GM21423 (cell line): ENCODE measurements at regions not wholly inside any gene's neighbourhood (a gene's known extent, or its start where the extent isn't known, plus 50 kb on each side); places are given as distances from the start of the nearest gene placed in this dataset.

Experiments used
- ATAC-seq: cut with Tn5 transposase; IDR thresholded peaks from one replicate; pipeline ENCODE4 v1.9.1; 2021; ENCODE audit warnings: mild to moderate bottlenecking, moderate library complexity; ENCODE audit not compliant: unreplicated experiment

DNA sequence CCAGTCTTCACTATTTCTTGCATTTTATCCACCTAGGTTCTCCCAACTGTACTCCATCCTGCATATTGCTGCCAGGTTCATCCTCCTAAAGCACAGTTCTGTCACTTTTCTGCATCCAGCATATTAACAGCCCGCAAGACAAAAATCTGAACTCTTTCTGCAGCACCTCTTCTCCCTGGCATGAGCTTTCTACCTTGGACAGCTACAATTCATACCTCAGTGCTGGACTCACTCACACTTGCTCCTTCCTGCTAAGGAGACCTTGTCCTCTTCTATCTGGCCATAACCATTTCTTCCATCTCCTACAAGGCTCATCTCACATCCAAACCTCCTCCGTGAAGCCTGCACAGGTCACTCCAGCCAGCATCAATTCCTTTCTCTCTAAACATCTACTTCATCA is 170.1 kb upstream of the GRIP1 start:
- no peak for ATAC-seq

DNA sequence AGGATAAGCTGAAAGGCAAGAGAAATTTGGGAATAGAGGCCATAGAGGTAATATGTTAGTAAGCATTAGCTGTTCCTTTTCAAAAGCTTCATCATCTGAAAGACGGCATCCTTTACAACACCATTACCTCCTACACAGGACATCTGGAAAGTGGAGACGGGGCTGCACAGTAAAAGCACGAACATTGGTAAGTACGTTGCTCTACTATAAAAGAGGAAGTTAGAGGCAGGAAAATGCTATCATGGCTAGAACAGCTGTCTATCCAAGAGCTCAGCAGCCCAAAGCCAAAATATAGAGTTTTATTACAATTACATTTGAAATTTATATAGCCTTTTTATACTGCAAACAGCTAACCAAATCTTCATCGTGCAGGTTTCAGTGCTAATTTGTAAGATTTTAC is 172.3 kb upstream of the GRIP1 start:
- no peak for ATAC-seq

GRCh38 chr12:66852091-66852490 is 173.2 kb upstream of the GRIP1 start:
- no peak for ATAC-seq

GRCh38 chr12:66852765-66853164 is 173.9 kb upstream of the GRIP1 start:
- ATAC-seq: no peak

GRCh38 chr12:66859751-66860440 is 181.0 kb upstream of the GRIP1 start:
- ATAC-seq: no peak

- ATAC-seq: peak; percentile 81
These were observed 182.2 kb upstream of the GRIP1 start for GRCh38 chr12:66860752-66861750.

- no peak for ATAC-seq
These were observed 183.6 kb upstream of the GRIP1 start for GRCh38 chr12:66862356-66862985.

GRCh38 chr12:66863276-66863675 is 184.4 kb upstream of the GRIP1 start:
- ATAC-seq: no peak

GRCh38 chr12:66877925-66878324 is 199.0 kb upstream of the GRIP1 start:
- ATAC-seq: no peak

DNA sequence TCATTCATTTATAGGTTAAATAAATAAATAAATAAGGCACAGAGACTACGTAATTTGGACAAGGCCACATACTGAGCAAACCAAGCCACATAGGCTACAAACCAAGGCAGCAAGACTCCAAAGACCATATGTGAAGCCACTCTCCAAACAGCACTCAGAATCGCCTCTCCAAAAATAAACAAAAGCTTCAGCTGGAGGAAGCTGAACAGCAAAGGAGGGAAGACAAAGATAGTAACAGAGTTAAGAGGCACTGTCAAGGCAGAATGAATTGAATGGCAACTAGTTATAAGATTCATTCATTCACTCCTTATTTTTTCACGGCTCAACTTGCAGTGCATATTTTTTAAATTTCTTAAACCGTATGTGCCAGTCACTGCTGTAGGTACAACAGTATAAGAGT is 200.5 kb upstream of the GRIP1 start:
- ATAC-seq: no peak

DNA sequence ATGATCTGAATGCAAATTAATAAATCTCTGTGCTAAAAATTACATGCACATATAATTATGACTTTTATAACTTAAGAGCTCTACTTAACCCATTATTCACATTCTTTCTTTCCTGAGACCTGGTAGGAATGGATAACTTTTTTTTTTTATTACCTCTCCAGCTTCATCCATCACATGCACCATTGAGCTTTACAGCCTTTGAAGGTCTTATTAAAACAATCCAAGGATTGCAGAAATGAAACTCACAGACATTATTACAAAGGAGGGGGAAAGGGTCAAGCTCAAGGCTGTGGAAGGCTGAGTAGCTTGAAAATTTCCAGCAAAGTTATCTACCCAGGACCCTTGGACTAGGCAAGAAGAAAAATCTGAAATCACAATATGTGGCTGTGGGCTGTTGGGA is 202.5 kb upstream of the GRIP1 start:
- ATAC-seq: no peak

- ATAC-seq: no peak
These were observed 205.2 kb upstream of the GRIP1 start for GRCh38 chr12:66884091-66884490.

- no peak for ATAC-seq
These were observed 206.4 kb upstream of the GRIP1 start for GRCh38 chr12:66885115-66885875.

GRCh38 chr12:66896797-66897196 is 217.9 kb upstream of the GRIP1 start:
- no peak for ATAC-seq

DNA sequence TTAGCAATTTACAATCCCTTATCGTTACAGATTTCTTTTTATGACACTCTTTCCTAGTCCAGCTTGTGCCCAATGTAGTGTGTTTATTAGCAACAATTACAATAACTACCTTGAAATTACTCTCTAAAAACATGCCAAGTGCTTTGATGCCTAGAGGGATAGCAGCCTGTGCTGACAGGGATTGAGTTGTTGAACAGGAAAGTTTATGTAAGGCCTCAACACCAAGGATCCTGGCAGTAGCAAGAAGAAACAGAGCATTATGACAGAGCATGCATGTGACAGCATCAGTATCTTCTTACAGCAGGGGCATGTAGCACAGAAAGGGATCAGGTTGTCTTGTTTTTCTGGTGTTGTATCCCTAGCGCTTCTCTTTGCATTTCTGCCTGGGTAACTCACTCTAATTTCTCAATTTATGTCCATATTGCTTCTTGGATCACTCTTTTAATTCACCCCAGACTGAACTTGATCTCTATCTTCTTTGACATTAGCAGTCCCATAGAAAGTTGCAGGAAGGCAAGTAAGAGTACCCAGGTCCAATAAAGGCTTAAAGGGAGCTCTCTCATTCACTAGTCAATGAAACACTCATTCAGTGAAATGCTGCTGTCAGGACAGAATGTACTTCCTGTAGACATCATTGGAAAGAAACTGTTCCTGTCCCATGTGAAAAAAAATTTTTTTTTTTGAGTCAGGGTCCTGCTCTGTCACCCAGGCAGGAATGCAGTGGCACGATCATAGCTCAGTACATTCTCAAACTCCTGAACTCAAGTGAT is 220.0 kb upstream of the GRIP1 start:
- ATAC-seq: no peak

- ATAC-seq: no peak
These were observed 220.7 kb upstream of the GRIP1 start for GRCh38 chr12:66899588-66899987.

DNA sequence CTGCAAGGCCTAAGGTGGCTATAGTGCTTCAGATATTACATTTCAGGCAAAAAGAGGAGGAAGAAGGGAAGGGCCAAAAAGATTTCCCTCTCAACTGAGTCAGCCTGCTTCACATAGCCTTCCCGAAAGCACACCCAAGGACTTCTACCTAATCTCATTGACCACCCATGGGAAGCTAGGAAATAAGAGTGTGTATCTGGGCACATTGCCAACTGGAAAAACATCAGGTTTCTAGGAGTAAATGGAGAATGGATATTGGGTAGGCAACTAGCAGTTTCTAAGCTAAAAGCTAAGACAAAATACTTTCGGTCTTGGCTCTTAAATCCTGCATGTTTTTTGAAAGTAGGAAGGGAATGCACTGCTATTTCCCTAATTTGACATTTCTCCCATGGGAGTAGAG is 221.7 kb upstream of the GRIP1 start:
- ATAC-seq: no peak

DNA sequence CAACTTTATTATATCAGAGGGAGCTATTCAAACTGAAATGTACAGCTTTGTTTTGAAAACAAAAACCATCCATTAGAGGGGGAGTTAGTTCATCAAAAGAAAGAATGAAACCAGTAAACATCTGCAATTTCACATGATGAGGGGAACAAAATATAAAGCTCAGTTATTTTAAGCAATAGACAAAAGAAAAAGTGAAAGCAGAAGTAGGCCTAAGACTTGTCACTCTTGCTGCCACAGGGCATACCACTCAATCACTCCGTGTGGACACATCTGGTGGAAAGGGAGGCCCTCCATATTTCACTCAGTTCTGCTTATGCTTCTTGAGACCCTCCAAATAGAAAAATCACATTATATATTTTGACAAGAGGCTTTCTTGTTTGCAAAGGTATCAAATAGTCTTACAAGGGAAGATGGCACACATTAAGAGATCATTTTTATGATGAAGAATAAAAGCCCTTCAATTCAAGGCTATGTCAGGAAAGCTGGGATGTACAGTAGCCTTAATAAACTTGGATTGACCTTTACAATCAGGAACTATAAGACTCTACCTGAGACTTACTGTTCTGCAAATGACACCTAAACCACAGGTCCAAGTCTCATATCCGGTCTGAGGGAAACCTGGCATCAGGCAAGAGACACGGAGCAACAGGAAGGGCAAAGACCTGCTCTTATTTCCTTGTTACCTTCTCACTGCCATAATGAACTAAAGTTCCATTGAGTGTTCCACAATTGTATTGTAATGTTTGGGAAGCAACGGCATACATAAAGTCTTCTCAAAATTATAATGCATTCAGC is 222.5 kb upstream of the GRIP1 start:
- peak; percentile 92 for ATAC-seq

GRCh38 chr12:66902020-66902419 is 223.1 kb upstream of the GRIP1 start:
- ATAC-seq: no peak
